GM23338 (cell line): ENCODE measurements at regions not wholly inside any gene's neighbourhood (a gene's known extent, or its start where the extent isn't known, plus 50 kb on each side); places are given as distances from the start of the nearest gene placed in this dataset.

Experiments used
- ATAC-seq: fragments of 200-7000 bp; cut with Tn5 transposase; 3 replicates; pipeline ENCODE4 v1.9.1; 2020
- DNase-seq: peaks from one replicate; pipeline ENCODE4 v3.0.0-alpha.2; 2015; ENCODE audit warnings: low spot score
- H2AFZ ChIP-seq: fragments of 200-600 bp; sonication (generic); 2 replicates; pipeline ENCODE4 v1.8.0; 2016; ENCODE audit warnings: antibody characterized with exemption, mild to moderate bottlenecking, moderate library complexity
- H3F3A ChIP-seq: fragments of 200-600 bp; sonication (generic); replicated peaks from 2 replicates; pipeline ENCODE4 v1.8.0; 2017; ENCODE audit warnings: antibody characterized with exemption, mixed run types, low read depth
- H3K27ac ChIP-seq: fragments of 200-600 bp; sonication (generic); 2 replicates; pipeline ENCODE4 v1.6.1; 2016; ENCODE audit warnings: low read depth
- H3K27me3 ChIP-seq: fragments of 200-600 bp; sonication (generic); 2 replicates; pipeline ENCODE4 v1.8.0; 2016; ENCODE audit warnings: mild to moderate bottlenecking, mixed run types, moderate library complexity; ENCODE audit not compliant: insufficient read depth
- H3K36me3 ChIP-seq: fragments of 200-600 bp; sonication (generic); 2 replicates; pipeline ENCODE4 v1.8.0; 2016; ENCODE audit warnings: mild to moderate bottlenecking; ENCODE audit not compliant: insufficient read depth
- H3K4me1 ChIP-seq: fragments of 200-600 bp; sonication (generic); 2 replicates; pipeline ENCODE4 v1.8.0; 2016; ENCODE audit warnings: mild to moderate bottlenecking, moderate library complexity; ENCODE audit not compliant: insufficient read depth
- H3K4me2 ChIP-seq: fragments of 200-600 bp; sonication (generic); 2 replicates; pipeline ENCODE4 v1.7.1; 2017; ENCODE audit warnings: mixed run types
- H3K4me3 ChIP-seq: fragments of 200-600 bp; sonication (generic); 2 replicates; pipeline ENCODE4 v1.6.1; 2016; ENCODE audit warnings: mixed run types
- H3K79me2 ChIP-seq: fragments of 200-600 bp; sonication (generic); replicated peaks from 2 replicates; pipeline ENCODE4 v1.8.0; 2017; ENCODE audit warnings: mild to moderate bottlenecking; ENCODE audit not compliant: insufficient read depth
- H3K9me2 ChIP-seq: fragments of 200-600 bp; sonication (generic); 2 replicates; pipeline ENCODE4 v1.8.0; 2017; ENCODE audit not compliant: insufficient read depth
- H4K20me1 ChIP-seq: fragments of 200-600 bp; sonication (generic); replicated peaks from 2 replicates; pipeline ENCODE4 v1.8.0; 2017; ENCODE audit warnings: mild to moderate bottlenecking; ENCODE audit not compliant: insufficient read depth
- H3K27ac Mint-ChIP-seq: 2 replicates; pipeline ENCODE4 v1.8.0; 2020; ENCODE audit warnings: inconsistent platforms, mild to moderate bottlenecking, moderate library complexity, mixed read lengths
- H3K27me3 Mint-ChIP-seq: 3 replicates; pipeline ENCODE4 v1.8.0; 2022; ENCODE audit warnings: low read depth, mild to moderate bottlenecking, moderate library complexity, mixed read lengths, inconsistent platforms; ENCODE audit not compliant: insufficient read depth, poor library complexity
- H3K36me3 Mint-ChIP-seq: 3 replicates; pipeline ENCODE4 v1.8.0; 2021; ENCODE audit warnings: low read depth, mild to moderate bottlenecking, inconsistent platforms, moderate library complexity, mixed read lengths
- H3K4me1 Mint-ChIP-seq: 3 replicates; pipeline ENCODE4 v1.8.0; 2020; ENCODE audit warnings: mild to moderate bottlenecking, inconsistent platforms, mixed read lengths
- H3K4me3 Mint-ChIP-seq: 3 replicates; pipeline ENCODE4 v1.8.0; 2021; ENCODE audit warnings: moderate library complexity, mild to moderate bottlenecking, inconsistent platforms, mixed read lengths
- H3K9me3 Mint-ChIP-seq: 3 replicates; pipeline ENCODE4 v1.8.0; 2020; ENCODE audit warnings: moderate library complexity, mild to moderate bottlenecking, inconsistent platforms, mixed read lengths
- NANOG ChIP-seq: IDR thresholded peaks from 2 replicates; pipeline ENCODE4 v1.6.1; 2016; ENCODE audit warnings: antibody characterized with exemption, borderline replicate concordance
- STAT1 ChIP-seq: IDR thresholded peaks from one replicate; pipeline ENCODE4 v1.6.1; 2016; ENCODE audit warnings: antibody characterized with exemption; ENCODE audit not compliant: unreplicated experiment
- ZNF114 ChIP-seq: fragments of 250-450 bp; sonication (Bioruptor Pico); IDR thresholded peaks from 2 replicates; pipeline ENCODE4 v1.5.0; 2020; ENCODE audit warnings: mild to moderate bottlenecking, moderate library complexity
- TF ChIP-seq, protein P1 (sequence below): IDR thresholded peaks from one replicate; pipeline ENCODE4 v1.6.1; 2018; ENCODE audit warnings: antibody characterized with exemption; ENCODE audit not compliant: unreplicated experiment
- TF ChIP-seq, protein P2 (sequence below): fragments of 250-450 bp; sonication (Bioruptor Pico); IDR thresholded peaks from 2 replicates; pipeline ENCODE4 v1.5.0; 2020; ENCODE audit warnings: mild to moderate bottlenecking, moderate library complexity
- TF ChIP-seq, protein P3 (sequence below): IDR thresholded peaks from 2 replicates; pipeline ENCODE4 v1.6.1; 2016; ENCODE audit warnings: antibody characterized with exemption

DNA sequence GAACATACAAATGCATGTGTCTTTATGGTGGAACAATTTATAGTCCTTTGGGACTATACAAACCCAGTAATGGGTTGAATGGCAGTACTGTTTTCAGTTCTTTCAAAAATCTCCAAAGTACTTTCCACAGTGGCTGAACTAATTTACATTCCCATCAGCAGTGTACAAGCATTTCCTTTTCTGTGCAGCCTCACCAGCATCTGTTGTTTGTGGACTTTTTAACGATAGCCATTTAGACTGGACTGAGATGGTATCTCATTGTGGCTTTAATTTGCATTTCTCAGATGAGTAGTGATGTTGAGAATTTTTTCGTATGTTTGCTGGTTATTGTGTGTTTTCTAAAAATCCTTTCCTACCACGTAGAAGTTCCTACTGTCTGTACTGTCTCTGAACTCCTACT, 327.2 kb upstream of the ZFP64 start:
- H3K27me3 ChIP-seq = no peaks in the 10 kb centered on the region
- DNase-seq (no peak), ATAC-seq (no peak)
- H3K4me3 ChIP-seq = no peak overlapping the region
- peaks cover 5% of the 10 kb centered on the region; the same call in 1 of the 2 replicates for H3K36me3 ChIP-seq
- Mint-ChIP-seq H3K27me3 (peaks cover 2% of the 10 kb centered on the region), H3K4me3 (no peak overlapping the region), H3K9me3 (peaks cover 11% of the 10 kb centered on the region; the same call in 1 of the 3 replicates), H3K36me3 (0 out of 3 replicates have a peak, but pooled peaks cover 8% of the 10 kb centered on the region), H3K4me1 (peaks cover 5% of the 10 kb centered on the region; the same call in 2 of the 3 replicates), H3K27ac (no peak overlapping the region)
- H3K27ac ChIP-seq = no peak overlapping the region
- no peaks in the 10 kb centered on the region for H3K79me2 ChIP-seq
- H3K4me2 ChIP-seq = no peak overlapping the region
- no peaks in the 10 kb centered on the region for H3K4me1 ChIP-seq
- H3F3A ChIP-seq = no peaks in the 10 kb centered on the region
- no peak overlapping the region for H2AFZ ChIP-seq
- TF ChIP-seq, protein P1, sequence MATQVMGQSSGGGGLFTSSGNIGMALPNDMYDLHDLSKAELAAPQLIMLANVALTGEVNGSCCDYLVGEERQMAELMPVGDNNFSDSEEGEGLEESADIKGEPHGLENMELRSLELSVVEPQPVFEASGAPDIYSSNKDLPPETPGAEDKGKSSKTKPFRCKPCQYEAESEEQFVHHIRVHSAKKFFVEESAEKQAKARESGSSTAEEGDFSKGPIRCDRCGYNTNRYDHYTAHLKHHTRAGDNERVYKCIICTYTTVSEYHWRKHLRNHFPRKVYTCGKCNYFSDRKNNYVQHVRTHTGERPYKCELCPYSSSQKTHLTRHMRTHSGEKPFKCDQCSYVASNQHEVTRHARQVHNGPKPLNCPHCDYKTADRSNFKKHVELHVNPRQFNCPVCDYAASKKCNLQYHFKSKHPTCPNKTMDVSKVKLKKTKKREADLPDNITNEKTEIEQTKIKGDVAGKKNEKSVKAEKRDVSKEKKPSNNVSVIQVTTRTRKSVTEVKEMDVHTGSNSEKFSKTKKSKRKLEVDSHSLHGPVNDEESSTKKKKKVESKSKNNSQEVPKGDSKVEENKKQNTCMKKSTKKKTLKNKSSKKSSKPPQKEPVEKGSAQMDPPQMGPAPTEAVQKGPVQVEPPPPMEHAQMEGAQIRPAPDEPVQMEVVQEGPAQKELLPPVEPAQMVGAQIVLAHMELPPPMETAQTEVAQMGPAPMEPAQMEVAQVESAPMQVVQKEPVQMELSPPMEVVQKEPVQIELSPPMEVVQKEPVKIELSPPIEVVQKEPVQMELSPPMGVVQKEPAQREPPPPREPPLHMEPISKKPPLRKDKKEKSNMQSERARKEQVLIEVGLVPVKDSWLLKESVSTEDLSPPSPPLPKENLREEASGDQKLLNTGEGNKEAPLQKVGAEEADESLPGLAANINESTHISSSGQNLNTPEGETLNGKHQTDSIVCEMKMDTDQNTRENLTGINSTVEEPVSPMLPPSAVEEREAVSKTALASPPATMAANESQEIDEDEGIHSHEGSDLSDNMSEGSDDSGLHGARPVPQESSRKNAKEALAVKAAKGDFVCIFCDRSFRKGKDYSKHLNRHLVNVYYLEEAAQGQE = no peak
- no peak for TF ChIP-seq STAT1
- TF ChIP-seq, protein P2, sequence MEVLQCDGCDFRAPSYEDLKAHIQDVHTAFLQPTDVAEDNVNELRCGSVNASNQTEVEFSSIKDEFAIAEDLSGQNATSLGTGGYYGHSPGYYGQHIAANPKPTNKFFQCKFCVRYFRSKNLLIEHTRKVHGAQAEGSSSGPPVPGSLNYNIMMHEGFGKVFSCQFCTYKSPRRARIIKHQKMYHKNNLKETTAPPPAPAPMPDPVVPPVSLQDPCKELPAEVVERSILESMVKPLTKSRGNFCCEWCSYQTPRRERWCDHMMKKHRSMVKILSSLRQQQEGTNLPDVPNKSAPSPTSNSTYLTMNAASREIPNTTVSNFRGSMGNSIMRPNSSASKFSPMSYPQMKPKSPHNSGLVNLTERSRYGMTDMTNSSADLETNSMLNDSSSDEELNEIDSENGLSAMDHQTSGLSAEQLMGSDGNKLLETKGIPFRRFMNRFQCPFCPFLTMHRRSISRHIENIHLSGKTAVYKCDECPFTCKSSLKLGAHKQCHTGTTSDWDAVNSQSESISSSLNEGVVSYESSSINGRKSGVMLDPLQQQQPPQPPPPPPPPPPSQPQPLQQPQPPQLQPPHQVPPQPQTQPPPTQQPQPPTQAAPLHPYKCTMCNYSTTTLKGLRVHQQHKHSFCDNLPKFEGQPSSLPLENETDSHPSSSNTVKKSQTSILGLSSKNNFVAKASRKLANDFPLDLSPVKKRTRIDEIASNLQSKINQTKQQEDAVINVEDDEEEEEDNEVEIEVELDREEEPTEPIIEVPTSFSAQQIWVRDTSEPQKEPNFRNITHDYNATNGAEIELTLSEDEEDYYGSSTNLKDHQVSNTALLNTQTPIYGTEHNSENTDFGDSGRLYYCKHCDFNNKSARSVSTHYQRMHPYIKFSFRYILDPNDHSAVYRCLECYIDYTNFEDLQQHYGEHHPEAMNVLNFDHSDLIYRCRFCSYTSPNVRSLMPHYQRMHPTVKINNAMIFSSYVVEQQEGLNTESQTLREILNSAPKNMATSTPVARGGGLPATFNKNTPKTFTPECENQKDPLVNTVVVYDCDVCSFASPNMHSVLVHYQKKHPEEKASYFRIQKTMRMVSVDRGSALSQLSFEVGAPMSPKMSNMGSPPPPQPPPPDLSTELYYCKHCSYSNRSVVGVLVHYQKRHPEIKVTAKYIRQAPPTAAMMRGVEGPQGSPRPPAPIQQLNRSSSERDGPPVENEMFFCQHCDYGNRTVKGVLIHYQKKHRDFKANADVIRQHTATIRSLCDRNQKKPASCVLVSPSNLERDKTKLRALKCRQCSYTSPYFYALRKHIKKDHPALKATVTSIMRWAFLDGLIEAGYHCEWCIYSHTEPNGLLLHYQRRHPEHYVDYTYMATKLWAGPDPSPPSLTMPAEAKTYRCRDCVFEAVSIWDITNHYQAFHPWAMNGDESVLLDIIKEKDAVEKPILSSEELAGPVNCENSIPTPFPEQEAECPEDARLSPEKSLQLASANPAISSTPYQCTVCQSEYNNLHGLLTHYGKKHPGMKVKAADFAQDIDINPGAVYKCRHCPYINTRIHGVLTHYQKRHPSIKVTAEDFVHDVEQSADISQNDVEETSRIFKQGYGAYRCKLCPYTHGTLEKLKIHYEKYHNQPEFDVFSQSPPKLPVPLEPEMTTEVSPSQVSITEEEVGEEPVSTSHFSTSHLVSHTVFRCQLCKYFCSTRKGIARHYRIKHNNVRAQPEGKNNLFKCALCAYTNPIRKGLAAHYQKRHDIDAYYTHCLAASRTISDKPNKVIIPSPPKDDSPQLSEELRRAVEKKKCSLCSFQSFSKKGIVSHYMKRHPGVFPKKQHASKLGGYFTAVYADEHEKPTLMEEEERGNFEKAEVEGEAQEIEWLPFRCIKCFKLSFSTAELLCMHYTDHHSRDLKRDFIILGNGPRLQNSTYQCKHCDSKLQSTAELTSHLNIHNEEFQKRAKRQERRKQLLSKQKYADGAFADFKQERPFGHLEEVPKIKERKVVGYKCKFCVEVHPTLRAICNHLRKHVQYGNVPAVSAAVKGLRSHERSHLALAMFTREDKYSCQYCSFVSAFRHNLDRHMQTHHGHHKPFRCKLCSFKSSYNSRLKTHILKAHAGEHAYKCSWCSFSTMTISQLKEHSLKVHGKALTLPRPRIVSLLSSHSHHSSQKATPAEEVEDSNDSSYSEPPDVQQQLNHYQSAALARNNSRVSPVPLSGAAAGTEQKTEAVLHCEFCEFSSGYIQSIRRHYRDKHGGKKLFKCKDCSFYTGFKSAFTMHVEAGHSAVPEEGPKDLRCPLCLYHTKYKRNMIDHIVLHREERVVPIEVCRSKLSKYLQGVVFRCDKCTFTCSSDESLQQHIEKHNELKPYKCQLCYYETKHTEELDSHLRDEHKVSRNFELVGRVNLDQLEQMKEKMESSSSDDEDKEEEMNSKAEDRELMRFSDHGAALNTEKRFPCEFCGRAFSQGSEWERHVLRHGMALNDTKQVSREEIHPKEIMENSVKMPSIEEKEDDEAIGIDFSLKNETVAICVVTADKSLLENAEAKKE (CRISPR knock-in tag) = no peak
- TF ChIP-seq, protein P3, sequence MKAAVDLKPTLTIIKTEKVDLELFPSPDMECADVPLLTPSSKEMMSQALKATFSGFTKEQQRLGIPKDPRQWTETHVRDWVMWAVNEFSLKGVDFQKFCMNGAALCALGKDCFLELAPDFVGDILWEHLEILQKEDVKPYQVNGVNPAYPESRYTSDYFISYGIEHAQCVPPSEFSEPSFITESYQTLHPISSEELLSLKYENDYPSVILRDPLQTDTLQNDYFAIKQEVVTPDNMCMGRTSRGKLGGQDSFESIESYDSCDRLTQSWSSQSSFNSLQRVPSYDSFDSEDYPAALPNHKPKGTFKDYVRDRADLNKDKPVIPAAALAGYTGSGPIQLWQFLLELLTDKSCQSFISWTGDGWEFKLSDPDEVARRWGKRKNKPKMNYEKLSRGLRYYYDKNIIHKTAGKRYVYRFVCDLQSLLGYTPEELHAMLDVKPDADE = no peak
- no peak for TF ChIP-seq ZNF114
- no peak for TF ChIP-seq NANOG
- H4K20me1 ChIP-seq = no peaks in the 10 kb centered on the region
- H3K9me2 ChIP-seq = peaks cover 13% of the 10 kb centered on the region
